HG03175 (cell line): ENCODE measurements at regions not wholly inside any gene's neighbourhood (a gene's known extent, or its start where the extent isn't known, plus 50 kb on each side); places are given as distances from the start of the nearest gene placed in this dataset.
"Not testable (repeated sequence)": the region's sequence is repeated elsewhere in the genome, so short reads cannot be mapped to it uniquely, and the experiment has no call there.

ENCODE experiments used
- ATAC-seq: cut with Tn5 transposase; IDR thresholded peaks from one replicate; pipeline ENCODE4 v1.9.1; 2021; ENCODE audit warnings: mild to moderate bottlenecking, moderate library complexity; ENCODE audit not compliant: unreplicated experiment

DNA sequence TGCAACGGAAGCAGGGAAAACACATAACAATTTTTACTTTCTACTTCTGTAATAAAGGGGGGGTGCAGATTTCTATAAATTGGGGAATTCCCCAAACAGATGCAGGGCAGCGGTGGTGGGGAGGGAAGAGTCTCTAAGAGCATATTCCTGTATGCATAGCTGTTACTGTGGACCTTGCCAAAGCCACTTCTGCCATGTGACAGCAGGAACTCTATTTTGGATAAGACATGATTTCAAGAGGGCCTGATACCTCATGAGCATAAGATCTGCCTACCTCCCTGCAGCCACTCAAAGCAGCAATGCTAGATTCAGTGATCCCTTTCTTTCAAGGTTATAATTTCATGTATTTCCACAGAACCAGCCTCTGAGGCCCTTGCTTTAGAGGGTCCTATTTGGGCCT is 86.2 kb upstream of the CNKSR3 start:
- ATAC-seq, result no peak

DNA sequence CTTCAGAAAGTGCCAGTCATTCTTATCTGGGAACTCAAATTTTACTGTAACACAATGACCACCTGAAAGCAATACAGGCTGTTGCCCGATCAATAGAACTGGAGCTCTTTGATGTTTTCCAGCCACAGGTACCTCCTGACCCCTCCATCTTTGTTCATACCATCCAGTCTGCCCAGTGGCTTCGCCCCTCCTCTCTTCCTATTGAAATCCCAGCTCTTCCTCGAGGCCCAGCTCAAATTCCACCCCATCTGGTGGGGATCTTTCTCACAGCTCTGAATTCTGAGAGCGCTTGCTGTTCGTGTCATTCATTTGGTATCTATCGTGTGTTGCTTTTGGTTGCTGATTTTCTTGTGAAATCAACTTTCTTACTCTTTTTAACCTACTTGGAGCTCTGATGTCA is 87.9 kb upstream of the CNKSR3 start:
- ATAC-seq, result no peak

DNA sequence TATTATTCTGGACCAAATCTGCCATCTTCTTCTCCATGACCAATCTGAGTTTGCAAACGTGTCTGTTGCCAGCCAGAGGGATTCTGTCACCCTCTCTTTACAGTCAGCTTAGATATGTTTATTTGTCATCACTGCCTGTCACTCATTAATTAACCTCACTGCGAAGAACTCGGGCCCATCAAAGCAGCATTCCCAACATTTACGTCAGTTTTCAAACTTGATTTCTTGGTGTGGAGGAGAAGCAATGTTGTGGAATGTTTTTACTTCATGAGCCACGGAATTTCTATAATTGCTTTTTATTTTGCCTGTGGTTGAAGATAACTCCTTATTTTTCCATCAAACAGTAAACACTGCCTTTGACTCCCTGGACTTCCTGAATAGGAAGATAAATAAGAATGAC is 91.8 kb upstream of the CNKSR3 start:
- no peak for ATAC-seq

DNA sequence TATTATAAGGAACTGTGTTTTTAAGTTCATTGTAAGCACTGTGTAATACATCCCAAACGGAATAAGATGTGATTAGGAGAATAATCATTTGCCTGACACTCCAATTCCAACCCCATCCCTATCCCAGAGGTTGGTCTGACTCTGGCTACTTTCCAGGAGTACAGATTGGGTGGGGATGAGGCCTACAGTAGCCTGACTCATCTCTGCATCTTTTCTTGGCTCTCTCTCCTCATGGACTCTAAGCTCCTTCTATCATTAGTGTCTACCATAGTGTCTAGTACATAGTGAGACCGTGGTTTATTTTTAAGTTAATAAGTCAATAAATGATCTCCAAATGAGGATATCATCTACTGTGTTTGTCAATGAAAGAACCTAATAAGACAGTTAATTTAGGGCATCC is 92.2 kb upstream of the CNKSR3 start:
- no peak for ATAC-seq

DNA sequence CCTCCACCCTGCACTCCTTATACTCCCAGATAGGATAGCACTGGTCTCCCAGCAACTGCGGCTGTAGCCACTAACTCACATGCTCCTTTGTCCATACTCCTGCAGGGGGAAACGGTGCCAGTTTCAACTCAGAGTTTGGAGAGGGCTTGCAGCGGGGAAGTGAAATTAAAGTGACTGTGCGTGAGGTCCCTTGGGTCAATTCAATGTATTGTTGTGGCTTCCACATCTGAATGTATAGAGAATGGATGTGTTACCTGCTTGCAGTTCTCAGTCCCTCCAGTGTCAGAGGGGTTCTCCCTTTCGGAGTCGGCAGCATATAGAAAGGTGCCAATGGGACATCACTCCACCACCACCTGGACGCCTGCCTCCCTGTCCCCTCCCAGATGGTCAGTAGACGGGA is 93.6 kb upstream of the CNKSR3 start:
- ATAC-seq, result peak; percentile 44

DNA sequence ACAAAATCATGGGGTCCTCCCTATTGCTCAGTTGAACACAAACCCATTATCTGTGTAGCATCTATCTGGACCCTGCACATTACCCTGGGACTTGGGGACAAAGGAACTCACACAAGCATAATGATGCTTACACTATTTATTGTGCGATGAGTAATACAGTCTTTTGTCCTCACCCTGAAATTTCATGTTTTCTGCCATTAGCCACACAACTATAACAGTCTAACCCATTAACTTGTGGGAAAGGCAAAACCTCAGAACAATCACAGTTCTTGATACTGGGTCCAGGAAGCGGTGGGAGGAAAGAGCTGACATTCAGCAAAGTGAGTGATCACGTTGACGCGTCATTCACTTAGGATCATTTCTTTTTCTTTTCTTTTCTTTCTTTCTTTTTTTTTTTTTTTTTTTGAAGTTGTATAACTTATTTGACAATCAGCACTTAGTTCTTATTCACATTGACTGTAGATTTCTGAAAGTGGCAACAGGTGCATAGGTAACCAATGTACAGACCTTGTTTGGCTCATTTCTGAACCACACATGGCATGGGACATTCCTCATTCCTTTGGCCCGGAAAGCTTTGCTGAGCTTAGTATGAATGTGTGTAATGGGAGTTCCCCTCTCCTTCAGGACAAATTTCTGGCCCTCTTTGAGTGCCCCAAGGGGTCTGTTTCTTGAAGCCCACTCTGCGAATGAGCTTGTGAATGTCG is 94.8 kb upstream of the CNKSR3 start:
- peak; percentile 52 for ATAC-seq

DNA sequence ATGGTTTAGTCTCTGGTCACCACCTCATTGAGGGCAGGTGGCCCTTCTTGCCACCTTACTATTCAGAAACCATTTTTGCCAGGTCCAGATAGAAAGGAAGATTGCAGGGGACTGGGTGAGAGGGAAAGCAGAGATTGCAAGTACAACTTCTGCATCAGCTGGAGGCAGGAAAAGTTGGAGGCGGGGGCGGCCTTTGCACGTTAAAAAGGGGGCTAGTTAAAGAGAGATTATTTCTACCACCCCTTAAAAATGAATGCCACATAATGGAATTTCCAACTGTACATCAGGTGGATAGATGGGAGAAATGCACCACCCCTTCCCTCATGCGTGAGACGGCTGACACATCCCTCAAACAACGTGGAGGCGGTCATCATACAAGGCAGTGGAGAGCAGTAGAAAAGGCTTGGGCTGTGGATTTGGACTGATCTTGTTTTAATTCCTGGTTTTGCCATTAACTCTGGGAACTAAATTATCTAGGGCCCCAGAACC is 95.4 kb upstream of the CNKSR3 start:
- ATAC-seq, result no peak

DNA sequence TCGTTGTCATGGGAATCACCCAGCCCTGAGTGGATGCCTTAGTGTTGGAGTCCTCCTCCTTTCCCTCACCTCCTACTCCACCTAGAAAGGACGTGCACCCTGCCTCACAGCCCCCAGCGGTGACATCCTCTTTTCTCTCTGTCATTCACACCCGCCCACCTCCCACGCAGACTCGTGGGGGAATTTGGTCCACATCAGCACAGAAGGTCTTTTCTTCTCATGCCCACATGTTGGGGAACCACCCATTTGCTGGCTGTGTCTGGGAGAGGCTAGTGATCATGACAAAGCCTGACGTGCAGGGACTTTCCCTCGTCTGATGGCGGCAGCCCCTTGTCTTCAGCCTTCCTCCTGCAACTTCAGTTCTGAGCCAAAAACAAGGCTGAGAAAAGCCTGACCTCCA is 96.0 kb upstream of the CNKSR3 start:
- peak; percentile 63 for ATAC-seq

DNA sequence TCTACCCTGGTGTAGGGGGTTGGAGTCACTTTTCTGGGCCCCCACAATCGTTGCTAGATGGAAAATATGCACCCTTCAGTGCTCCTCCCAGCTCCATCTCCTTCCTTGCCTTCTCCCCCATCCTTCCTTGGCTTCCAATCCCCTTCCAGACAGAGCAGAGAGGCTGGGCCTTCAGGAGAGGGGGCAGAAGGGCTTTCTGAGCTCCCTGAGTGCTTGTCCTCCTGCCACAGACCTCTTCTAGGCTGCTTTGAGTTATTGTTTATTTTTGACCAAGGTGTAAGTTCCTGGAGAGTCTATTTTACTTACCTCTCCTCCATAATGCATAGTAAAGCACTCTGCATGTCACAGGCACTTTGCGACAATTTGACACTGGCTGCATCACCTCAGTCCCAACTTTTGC is 96.4 kb upstream of the CNKSR3 start:
- no peak for ATAC-seq

DNA sequence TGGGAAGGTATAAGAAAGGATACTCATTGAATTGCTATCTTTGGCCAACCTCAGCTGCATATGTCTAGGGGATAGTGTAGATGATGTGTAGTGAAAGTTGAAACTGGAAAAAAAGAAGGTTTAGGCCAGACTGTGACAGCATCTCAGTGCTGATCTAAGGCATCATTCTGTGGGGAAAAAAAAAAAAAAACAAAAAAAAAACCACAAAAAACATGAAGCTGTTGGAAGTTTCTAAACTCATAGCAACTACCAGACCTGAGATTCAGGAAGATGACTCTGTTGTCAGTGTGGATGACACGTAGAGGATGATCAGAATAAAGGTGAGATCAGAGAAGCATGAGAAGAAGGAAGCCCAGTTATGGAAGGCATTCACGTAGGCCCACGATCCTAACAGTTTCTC is 100.8 kb upstream of the CNKSR3 start:
- no peak for ATAC-seq

DNA sequence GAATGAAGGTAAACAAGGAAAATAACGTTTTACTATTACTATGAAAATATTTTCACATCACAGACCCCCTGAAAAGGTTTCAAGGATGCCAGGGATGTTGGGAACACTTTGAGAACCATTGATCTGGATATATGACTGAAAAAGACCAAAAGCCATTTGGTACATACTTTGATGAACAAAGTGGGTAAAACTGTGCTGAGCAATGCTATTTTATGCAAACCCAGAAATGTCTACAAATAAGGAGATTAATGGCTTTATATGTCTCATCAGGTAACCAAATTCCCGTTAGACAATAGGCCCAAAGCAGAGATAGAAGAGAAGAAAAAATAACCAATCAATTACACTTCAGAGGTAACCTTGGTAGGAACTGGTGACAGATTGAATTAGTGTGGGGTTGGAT is 101.4 kb upstream of the CNKSR3 start:
- ATAC-seq, result no peak

DNA sequence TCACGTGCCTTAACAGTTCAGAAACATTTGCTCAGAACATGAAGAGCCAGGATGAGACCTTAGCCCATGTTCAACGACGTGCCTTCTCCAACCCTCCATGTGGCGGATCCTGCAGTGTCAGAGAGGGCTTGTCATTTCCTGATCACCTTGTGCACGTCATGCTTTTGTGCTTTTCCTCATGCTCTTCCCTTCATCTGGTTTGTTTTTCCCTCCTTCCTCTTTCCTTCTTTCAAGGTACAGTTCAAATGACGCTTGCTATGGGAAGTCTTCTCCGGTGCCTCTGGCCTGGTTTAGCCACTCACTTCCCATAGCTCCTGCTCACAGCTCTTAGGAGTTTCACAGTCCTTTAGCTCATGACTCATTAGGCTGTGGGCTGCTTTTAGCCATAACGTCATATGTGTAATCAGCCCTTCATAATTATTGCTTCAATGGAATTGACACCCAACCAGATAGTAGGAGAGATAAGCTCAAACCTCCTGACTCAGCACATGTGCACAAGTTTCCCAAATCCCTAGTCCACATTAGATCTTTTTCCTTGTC is 102.7 kb upstream of the CNKSR3 start:
- no peak for ATAC-seq

DNA sequence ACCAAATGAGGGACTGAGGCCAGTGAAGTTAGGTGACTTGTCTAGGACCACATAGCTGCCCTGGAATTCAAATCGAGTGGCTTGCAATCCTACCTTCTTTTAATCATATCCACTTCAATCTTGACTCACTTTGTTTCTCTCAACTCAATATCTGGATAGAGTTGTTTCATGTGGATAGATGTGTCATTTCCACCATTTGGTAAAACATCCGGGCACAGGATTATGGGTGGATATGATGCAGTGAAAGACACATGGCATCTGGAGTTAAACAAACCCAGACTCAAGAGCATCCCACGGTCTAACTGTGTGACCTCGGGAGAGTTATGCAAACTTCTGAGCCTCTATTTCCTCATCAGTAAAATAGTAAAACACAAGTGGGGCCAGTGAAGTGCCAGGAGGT is 103.6 kb upstream of the CNKSR3 start:
- ATAC-seq, result no peak

DNA sequence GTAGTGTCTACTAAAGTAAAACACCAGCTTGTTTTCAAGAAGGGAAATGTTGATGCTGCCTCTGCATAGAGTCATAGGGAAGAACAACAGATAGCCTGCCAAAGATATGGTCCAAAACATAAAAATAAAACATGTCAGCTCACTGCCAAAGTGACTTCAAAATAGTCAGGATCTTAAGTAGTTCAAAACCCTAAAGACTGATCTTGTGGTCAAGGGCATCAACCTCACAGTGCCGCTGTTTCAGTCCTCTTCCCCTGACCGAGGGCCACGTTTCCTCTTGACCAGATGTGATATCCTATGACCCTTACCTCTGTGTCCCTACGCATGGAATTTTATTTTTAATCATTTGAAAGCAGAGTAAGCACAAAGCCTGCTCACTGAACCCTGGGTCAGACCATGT is 104.2 kb upstream of the CNKSR3 start:
- ATAC-seq, result no peak

DNA sequence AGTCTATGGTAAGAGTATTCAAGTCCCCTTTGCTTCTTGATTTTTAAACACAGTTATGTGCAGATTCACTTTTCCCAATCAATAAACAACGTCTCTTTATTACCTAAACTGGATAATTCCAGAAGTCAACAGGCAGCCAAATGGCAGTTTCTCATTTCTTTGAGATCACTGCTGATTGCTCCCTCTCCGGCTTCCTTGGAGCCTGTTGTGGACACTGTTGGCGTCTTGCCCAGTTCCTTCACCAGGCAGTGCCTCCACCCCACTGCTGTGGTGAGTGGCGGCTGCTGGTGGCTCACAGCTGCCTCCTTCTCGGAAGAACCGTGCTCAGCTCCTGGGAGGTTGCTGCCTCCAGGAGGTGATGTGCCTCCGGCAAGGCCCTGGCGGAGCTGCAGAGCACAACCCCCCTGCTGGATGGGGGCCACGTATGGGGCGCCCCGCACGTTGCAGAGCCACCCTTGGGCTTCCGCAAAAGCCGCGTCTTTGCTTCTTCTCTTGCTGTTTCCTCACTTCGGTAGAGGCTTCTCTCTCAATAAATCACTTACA is 105.1 kb upstream of the CNKSR3 start:
- ATAC-seq, result no peak

DNA sequence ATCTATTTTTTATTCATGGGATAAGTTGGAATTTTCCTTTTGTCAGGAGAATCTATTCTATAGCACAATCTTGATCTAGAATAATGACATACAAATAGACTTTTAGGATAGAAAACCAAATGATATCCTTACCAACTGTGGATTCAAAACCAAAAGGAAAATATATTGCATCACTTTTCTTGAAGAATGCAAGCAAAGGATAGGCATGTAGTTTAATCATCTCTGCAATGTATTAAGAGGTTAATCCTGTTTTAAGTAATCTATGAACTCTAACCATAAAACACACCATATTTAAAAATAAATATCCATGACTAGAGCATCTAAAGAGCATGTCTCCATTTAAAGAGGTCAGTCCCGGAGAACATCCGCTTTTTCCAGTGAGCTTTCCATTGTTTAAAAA is 106.7 kb upstream of the CNKSR3 start:
- ATAC-seq, result no peak

DNA sequence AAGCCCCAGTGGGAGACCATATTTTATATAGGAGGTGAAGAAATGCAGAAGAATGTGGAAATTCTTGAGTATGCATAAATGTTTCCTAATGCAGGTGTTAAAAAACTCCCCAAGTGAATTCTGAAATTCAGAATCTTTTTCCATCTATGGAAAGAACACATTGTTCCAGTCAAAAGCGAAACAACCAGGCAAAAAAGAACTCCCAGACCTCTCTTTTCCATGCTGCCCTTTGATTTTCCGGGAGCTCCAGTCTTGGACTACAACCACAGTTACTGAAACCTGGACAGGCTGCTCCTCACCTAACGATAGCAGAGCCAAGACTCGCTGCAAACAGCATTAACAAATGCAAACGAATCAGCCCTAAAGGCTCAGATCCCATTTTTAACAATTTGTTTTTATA is 108.7 kb upstream of the CNKSR3 start:
- ATAC-seq, result no peak

DNA sequence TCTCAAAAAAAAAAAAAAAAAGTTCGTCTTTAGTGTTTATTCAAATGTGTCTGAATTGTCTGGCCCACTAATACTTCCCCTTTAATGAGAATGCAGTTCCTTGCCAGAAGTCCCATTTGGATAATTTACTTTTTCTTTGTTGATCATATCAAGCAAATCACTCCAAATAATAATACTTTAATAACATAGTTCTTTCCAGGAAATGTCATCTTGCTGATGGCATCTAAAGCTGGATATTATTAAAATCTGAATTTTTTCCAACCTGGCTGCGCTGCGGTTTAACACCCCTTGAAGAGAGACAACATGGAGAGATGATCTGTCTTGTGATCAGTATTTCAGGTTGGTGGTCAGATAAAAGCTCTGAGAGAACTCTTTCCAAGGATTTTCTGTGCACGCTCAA is 111.2 kb upstream of the CNKSR3 start:
- no peak for ATAC-seq

DNA sequence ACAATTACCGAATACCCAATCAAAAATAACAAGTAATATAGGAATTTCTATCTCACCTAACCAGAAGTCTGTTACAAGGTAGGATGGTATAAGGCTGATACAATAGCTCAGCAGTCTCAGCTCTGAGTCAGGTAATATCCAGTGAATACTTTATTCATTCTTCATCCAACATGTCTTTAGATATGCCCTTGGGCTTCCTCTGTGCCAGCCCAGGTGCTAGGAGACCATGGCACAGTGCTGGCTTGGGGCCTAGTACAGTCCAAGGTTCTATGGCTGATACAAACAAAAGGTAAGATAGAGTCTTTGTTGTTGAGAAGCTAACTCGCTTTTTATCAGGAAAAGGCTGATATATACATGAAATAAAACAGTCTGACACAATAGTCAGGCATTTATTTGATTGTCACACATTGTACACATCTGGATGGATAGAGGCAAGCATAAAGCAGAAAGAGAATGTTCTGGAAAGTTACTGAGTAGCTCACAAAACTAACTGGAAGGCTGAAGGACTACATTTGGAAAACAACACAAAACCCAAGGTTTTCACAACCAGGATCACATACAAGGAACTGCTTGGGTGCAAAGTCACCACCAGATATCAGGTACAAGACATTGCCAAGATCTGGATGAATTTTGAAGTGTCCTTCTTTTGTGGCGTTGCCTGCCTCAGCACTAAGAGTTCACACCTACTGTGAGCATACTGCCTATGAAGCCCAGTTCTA is 110.4 kb upstream of the SCAF8 start:
- ATAC-seq, result no peak

DNA sequence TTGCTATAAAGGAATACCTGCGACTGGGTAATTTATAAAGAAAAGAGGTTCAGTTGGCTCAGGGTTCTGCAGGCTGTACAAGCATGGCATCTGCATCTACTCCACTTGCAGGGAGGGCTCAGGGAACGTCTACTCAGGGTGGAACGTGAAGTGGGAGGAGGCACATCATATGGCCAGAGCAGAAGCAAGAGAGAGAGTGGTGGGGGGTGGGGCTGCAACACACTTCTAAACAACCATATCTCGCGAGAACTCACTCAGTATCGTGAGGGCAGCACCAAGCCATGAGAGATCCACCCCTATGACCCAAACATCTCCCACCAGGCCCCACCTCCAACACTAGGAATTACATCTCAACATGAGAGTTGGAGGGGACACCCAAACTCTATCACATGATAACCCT is 109.8 kb upstream of the SCAF8 start:
- ATAC-seq, result no peak

DNA sequence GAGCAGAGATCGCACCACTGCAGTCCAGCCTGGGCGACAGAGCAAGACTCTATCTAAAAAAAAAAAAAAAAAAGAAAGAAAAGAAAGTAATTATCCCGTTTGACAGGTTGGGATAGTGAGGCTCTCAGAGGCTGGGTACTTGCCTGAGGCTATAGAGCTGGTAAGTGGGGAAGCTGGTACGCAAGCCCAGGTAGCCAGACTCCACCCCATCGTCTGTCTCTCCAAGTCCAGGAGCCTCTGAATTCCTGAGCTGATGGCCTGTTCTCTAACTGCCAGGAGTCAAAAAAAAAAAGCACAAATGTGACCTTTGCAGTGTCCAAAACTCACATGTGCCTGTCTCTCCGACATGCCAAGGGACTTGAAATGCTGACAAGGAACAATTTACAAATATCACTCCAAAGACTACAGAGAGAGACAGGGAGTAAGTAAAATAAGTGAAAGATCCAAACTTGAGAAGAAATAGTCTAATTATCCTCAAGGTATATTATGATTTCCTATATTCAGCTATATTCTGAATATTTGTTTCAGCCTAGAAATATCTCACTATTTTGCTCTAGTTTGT is 109.1 kb upstream of the SCAF8 start:
- no peak for ATAC-seq

DNA sequence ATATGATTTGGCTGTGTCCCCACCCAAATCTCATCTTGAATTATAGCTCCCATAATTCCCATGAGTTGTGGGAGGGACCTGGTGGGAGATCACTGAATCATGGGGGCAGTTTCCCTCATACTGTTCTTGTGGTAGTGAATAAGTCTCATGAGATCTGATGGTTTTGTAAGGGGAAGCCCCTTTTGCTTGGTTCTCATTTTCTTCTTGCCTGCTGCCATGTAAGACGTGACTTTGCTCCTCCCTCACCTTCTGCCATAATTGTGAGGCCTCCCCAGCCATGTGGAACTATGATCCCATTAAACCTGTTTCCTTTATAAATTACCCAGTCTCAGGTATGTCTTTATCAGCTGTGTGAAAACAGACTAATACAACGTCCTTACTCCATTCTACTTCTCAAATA is 108.5 kb upstream of the SCAF8 start:
- ATAC-seq, result not testable (repeated sequence)
